GM19035 (cell line): ENCODE measurements at regions not wholly inside any gene's neighbourhood (a gene's known extent, or its start where the extent isn't known, plus 50 kb on each side); places are given as distances from the start of the nearest gene placed in this dataset.
"Not testable (repeated sequence)": the region's sequence is repeated elsewhere in the genome, so short reads cannot be mapped to it uniquely, and the experiment has no call there.

Experiments used
- ATAC-seq: cut with Tn5 transposase; IDR thresholded peaks from one replicate; pipeline ENCODE4 v1.9.1; 2021; ENCODE audit not compliant: unreplicated experiment

DNA sequence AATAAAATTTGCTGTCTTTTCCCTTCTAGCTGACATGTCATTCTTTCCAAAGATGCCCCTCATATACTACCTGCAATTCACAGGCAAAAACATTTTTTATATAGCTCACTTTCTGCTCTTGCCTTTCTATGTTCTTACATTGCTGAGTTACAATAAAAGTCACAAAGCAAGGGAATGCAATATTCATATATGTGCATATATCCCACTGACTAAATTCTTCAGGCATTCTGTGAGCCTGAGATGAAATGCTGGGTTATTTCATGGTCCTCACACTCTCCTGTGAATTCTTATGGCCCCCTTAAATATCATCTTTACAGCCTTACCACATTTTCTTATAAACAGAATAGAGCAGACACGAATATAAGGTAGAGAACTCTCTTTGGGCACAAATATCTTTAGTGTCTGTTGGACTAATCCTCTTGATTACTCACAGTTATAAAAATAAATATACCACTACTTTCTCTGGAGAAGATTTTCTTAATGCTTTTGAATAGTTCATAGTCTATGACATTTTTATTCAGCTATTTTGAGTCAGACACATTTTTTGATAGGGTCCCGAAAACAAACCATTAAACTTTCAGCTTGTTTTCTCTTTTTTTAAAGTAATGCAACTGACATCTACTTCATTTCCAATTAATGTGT lies 84.1 kb upstream of the H2AZ1 start:
- ATAC-seq: no peak

GRCh38 chr4:100026066-100026465 lies 76.0 kb upstream of the H2AZ1 start:
- ATAC-seq: no peak

GRCh38 chr4:100023800-100024199 lies 73.7 kb upstream of the H2AZ1 start:
- no peak for ATAC-seq

DNA sequence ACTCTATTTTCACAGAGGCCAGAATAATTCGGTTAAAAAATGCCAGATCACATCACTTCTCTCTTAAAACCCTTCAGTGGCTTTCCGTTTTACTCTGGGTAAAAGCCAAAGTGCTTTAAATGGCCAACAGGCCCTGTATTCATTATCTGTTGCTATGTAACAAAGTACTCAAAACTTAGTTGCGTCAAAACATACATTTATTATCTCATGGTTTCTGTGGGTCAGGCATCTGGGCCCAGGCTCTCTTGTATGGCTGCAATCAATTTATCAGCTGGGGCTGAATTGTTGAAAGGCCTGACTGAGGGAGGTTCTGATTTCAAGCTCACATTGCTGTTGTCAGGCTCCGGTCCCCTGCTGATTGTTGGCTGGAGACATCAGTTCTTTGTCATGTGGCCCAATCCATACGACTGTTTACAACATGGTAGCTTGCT lies 72.7 kb upstream of the H2AZ1 start:
- ATAC-seq: no peak

DNA sequence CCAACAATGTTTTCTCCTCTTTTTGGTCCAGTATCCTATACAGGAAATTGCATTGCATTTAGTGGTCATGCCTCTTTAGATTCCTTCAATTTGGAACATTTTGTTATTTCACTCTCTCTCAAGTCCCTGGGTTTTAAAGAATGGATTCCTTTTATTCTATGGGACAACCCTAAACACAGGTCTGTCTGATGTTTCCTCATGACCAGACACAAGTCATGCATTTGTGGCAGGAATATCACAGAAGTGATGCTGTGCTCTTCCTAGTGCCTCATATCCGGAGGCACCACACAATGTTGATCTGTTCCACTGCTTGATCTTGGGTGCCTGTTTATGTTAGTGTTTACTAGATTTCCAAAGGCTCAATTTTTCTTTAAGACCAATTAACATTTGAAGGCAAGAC lies 69.7 kb upstream of the H2AZ1 start:
- no peak for ATAC-seq

DNA sequence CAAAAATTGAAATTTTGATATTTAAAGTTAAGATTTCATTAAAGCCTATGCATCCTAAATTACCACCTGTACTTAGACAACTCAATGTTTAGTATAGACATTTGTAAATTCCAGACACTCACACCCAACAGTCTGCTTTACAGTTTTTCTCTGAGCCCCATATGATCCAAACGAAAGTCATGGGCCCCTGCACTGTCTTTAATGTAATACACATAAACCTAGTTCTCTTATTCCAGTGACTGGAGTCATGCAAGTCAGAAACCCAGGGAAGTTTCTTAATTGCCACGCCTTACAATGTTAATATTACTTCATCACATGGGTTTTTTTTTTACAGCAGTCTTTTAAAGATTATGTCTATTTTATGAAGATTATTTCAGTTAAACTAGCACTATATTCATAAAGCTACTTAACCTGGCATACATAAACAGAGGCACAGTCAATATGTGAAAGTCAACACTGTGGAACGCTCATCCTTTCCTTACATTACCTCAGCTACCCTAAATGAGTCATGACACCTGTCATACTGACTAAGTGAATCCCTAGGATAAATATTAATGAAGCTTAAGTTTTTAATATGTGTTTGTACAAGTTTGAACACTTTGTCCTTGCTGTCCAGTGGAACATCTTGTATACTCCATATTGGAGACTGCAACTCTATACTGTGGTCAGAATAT lies 67.7 kb upstream of the H2AZ1 start:
- peak; percentile 74 for ATAC-seq

GRCh38 chr4:100016191-100016590 lies 66.1 kb upstream of the H2AZ1 start:
- ATAC-seq: no peak

DNA sequence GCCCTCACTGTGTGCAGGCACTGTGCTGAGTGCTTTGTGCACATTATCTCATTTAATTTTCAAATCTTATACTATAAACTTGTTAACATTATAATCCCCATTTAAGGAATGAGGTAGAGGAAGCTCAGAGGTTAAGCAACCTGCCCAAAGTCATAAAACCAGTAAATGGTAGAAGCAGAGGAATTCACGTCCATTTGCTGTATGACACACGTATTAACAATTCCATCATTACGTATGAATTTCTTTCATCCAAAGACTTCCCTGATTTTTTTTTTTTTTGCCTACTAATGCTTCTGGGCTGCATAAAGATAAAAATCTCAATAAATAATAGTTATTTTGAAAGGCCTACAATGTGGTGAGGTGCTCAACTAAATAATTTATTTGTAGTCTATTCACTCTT lies 64.5 kb upstream of the H2AZ1 start:
- no peak for ATAC-seq

GRCh38 chr4:100009490-100009889 lies 59.4 kb upstream of the H2AZ1 start:
- ATAC-seq: no peak

GRCh38 chr4:100008048-100008447 lies 58.0 kb upstream of the H2AZ1 start:
- ATAC-seq: no peak

DNA sequence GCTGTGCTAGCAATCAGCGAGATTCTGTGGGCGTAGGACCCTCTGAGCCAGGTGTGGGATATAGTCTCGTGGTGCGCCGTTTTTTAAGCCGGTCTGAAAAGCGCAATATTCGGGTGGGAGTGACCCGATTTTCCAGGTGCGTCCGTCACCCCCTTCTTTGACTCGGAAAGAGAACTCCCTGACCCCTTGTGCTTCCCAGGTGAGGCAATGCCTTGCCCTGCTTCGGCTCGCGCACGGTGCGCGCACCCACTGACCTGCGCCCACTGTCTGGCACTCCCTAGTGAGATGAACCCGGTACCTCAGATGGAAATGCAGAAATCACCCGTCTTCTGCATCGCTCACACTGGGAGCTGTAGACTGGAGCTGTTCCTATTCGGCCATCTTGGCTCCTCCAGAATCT lies 56.1 kb upstream of the H2AZ1 start:
- not testable (repeated sequence) for ATAC-seq
